CD4-positive, alpha-beta T cell treated with Interleukin-4 for 4 hours (primary cell): ENCODE measurements at regions not wholly inside any gene's neighbourhood (a gene's known extent, or its start where the extent isn't known, plus 50 kb on each side); places are given as distances from the start of the nearest gene placed in this dataset.

Source experiments
- DNase-seq: peaks from one replicate; pipeline ENCODE4 v3.0.0-alpha.2; 2020

DNA sequence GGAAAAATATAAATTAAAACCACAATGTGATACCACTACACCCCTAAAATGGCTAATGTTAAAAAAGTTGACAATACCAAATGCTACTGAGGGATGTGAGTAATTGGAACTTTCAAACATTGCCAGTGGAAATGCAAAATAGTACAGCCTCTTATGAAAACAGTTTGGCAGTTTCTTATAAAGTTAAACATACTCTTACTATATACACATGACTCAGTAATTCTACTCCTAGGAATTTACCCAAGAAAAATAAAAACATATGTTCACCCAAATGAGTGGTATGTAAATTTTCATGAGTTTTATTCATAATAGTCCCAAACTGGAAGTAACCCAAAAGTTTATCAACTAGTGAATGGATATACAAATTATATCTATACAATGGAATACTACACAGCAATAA lies 228.0 kb downstream of the CYP26B1 start:
- DNase-seq = no peak

DNA sequence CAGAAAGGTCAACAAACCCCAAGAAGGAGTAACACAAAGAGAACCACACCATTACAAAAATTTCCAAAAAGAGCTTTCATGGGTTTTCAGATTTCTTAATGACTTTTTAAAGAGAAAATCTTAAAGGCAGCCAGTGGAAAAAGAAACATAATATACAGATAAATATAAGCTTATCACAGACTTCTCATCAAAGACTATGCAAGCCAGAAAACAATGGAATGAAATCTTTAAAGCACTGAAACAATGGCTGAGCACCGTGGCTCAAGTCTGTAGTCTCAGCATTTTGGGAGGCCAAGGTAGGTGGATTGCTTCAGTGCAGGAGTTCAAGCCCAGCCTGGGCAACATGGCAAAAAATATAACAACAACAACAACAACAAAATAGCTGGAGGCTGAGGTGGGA lies 237.4 kb downstream of the CYP26B1 start:
- no peak for DNase-seq

GRCh38 chr2:71908798-71909197 lies 238.9 kb downstream of the CYP26B1 start:
- no peak for DNase-seq

DNA sequence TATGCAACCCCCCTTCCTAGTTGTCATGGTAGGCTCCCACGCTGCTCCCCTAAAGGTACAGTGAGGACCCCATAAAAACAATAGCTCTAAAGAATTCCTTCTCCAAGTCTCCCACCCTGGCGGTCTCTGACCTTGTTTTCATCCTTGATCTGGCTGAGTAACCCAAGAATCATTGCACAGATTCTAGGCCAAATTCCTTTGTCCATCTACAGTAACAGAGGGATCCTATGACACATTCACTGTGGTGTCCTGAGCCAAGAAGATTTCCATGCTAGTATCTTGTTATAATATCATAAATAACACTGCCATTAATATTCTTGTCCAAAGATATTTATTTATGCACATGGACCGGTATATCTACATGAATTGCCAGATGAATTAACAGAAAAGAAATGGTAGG lies 240.2 kb downstream of the CYP26B1 start:
- no peak for DNase-seq

- DNase-seq = no peak
Measured at GRCh38 chr2:71906357-71906973, 241.2 kb downstream of the CYP26B1 start.

DNA sequence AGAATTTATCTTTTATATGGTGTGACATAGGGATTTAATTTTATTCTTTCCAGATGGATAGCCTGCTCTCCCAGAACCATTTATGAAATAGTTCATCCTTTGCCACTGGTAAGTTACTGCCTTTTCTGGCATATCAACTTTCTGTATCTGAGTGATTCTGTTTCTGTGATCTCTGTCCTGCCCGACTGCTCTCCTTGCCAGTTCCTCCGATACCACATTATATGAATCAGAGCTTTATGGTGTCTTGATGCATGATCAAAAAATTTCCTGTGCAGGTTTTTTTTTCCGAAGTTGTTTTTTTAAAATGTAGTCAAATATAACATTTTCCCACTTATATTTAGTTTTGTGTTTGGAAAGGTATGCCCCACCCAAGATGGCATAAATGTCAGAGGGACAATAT lies 242.5 kb downstream of the CYP26B1 start:
- DNase-seq = no peak

DNA sequence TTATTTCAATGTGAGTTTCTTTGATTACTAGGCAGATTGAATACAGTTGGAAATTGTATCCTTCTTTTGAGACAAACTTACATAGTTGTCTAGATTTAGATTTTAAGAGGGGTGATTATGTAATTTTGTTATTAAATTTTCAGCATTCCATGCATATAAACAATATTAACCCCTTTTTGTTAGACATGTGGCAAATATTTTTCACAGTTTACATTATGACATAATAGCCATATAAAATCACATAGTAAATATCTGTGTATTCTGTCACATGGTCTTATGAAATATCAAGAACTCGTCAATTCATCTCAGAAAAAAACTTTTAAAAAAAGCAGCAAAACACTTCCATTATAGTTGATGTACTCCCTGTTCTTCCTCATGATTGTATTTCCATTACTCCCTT lies 243.8 kb downstream of the CYP26B1 start:
- no peak for DNase-seq

DNA sequence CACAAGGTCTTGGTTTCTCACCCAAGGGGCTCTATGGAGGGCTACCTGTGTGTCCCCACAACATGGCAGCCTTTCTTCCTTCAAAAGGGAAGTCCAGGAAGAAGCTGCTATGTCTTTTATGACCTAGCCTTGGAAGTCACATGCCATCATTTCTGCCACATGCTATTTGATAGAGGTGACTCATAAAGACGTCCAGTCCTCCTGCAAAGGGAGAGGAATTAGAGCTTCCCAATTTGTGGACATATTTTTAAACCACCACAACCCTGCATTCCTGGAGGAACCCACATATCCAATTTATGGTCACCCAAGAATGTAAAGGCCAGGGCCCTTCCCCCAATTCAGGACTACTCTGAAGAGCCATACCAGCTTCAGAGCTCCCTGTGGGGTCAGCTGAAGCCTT lies 246.2 kb downstream of the CYP26B1 start:
- DNase-seq = no peak

GRCh38 chr2:71898851-71899681 lies 248.6 kb downstream of the CYP26B1 start:
- no peak for DNase-seq

DNA sequence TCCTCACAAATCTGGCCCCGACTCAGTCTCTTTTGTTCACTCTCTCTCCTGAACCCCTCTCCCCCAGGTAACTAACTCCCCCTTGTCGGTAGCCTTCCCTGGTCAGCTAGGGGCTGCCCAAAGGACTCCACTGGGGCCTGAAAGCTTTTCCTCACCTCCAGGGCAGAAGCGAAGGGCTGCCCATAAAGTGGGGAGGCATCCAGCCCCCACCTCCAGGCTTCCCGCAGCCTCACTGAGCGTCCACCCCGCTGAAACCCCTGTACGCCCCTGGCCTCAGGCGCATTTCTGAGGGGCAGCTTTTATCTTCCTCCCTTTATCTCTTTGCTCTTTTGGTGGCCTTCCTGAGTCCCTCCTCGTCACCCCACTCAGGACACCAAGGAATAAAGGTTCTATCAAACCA lies 249.3 kb downstream of the CYP26B1 start:
- no peak for DNase-seq

- no peak for DNase-seq
Measured at GRCh38 chr2:71897836-71898235, 249.8 kb downstream of the CYP26B1 start.

GRCh38 chr2:71897137-71897480 lies 250.6 kb downstream of the CYP26B1 start:
- no peak for DNase-seq

GRCh38 chr2:71896385-71897136 lies 251.1 kb downstream of the CYP26B1 start:
- no peak for DNase-seq

- no peak for DNase-seq
Measured at GRCh38 chr2:71895320-71896161, 252.1 kb downstream of the CYP26B1 start.

DNA sequence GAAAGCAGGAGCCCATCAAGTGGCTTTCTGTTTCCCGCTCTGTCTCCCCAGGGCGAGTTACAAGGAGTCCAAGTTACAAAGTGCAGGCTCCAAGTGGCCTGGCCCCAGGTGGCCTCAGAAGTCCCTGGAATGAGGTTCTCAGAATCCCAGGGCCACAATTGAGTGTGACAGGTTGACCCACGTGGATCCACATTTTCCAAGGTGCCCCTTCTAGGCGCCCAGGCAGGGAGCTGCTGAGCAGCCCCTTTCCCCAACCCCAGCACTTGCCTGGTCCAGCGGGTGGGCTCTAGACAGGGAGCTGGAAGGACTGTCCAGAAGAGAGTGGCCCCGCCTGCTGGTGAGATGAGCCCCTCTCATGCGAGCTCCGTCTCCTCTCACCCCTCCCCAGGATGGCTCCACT lies 253.4 kb downstream of the CYP26B1 start:
- no peak for DNase-seq

- DNase-seq = no peak
Measured at GRCh38 chr2:71893646-71894045, 254.0 kb downstream of the CYP26B1 start.

- DNase-seq = no peak
Measured at GRCh38 chr2:71892896-71893295, 254.8 kb downstream of the CYP26B1 start.

DNA sequence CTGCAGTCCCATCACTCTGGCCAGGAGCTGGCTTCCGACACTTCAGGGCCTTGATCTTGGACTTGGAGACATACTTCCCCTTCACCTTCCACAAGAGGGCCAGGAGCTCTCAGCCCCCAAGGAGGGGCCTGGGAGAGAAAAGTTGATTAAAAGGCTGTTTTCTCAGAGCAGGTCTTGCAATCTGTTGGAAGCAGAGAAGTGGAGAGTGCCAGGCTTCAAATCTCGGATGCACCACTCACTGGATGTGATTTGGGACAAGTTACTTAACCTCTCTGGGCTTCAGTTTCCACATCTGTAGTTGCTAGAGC lies 255.3 kb downstream of the CYP26B1 start:
- DNase-seq = no peak

DNA sequence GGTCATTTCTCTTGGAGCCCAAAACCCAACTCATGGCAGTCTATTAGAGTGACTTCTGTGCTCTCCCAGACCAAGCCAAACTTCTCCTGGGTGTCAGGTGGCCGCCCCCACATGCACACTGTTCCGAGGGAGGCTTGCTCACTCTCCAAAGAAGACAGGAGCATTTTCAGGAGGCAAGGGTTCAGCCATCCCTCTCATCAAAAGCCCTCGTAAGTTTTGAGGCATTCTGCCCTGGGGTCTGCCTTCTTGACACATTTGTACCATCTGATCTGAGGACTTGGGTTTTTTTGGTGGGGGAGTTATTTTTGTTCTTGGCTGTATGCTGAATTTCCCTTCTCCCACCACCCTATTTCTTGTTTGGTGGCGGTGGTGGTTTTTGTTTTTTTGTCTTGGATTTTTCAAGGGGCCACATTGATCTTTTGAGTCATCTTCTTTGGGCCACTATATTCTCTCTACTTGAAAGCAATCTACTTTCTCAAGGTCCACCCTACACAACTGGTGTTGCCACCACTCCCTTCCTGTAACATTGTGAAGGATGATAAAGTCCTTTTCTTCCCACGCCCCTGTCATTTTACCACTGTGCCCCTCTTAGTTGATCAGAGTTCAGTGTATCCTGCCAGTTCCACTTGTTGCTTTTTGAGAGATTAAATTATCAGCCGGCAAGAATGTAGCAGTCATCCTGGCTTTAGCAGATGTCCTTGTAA lies 255.8 kb downstream of the CYP26B1 start:
- no peak for DNase-seq

- DNase-seq = no peak
Measured at GRCh38 chr2:71891155-71891554, 256.5 kb downstream of the CYP26B1 start.

DNA sequence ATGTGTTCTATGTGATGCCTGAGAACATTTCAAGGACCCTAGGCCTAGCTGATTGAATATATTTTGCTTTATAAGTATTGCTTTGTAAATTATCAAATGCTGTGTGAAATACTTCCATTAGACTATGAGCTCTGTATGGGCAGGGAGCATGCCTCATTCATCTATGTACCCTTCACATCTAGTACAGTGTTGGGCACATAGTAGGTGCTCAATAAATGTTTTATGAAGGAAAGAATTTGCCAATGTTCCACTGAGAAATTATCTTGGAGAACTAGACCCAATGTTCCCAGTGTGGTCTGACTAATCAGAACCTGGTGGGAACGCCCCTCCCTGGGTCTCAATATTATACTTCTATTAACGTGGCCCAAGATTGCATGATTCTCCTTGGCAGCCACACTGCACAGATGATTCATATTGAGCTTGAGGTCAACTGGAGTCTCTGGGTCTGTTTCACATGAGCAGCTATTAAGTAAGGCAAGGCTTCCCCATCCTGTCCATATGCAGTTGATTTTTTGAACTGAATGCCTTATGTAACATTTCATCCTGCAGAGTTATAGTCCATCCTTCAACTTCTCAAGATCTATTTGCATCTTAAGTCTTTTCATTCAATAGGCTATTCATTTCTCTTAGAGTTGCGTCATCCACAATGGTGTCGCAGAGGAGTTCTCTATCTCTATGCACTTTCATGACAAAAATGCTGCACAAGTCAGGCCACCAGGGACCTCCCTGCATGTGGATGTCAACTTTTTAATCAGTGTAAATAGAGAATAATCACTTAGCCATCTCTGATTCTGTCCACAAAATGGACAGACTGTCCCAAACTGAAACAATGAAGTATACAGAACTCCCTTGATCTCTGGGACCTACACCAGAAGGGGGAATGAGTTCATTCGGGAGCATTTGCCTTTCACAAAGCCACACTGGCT lies 257.6 kb downstream of the CYP26B1 start:
- no peak for DNase-seq
